Kasumi-1 (cell line): ENCODE measurements at regions not wholly inside any gene's neighbourhood (a gene's known extent, or its start where the extent isn't known, plus 50 kb on each side); places are given as distances from the start of the nearest gene placed in this dataset.
"Not testable (repeated sequence)": the region's sequence is repeated elsewhere in the genome, so short reads cannot be mapped to it uniquely, and the experiment has no call there.

Experiments used
- DNase-seq, 2 experiments: peaks; one replicate each; lab custom pipeline; 2025; lab: John Stamatoyannopoulos, UW

GRCh38 chr9:106106396-106106795 lies 412.1 kb downstream of the TMEM38B start:
- no peak for DNase-seq

GRCh38 chr9:106107716-106108115 lies 413.4 kb downstream of the TMEM38B start:
- no peak for DNase-seq

- not testable (repeated sequence) for DNase-seq
Measured at GRCh38 chr9:106109706-106110105, 415.4 kb downstream of the TMEM38B start.

GRCh38 chr9:106110483-106110882 lies 416.1 kb downstream of the TMEM38B start:
- DNase-seq = no peak

GRCh38 chr9:106111039-106111730 lies 416.8 kb downstream of the TMEM38B start:
- peak; percentile 55 to 57 for DNase-seq

GRCh38 chr9:106112935-106113334 lies 418.6 kb downstream of the TMEM38B start:
- peak in 1 of 2 experiments; percentile 9 for DNase-seq

- DNase-seq = no peak
Measured at GRCh38 chr9:106119176-106119575, 424.8 kb downstream of the TMEM38B start.

GRCh38 chr9:106120071-106120470 lies 425.7 kb downstream of the TMEM38B start:
- no peak for DNase-seq

GRCh38 chr9:106127776-106128175 lies 433.4 kb downstream of the TMEM38B start:
- DNase-seq = no peak

- no peak for DNase-seq
Measured at GRCh38 chr9:106130374-106130773, 436.0 kb downstream of the TMEM38B start.

- no peak for DNase-seq
Measured at GRCh38 chr9:106143781-106144180, 449.4 kb downstream of the TMEM38B start.

- DNase-seq = no peak
Measured at GRCh38 chr9:106146066-106146840, 451.9 kb downstream of the TMEM38B start.

- no peak for DNase-seq
Measured at GRCh38 chr9:106146886-106147285, 452.5 kb downstream of the TMEM38B start.

GRCh38 chr9:106149956-106150355 lies 455.6 kb downstream of the TMEM38B start:
- DNase-seq = no peak

- peak; percentile 85 for DNase-seq
Measured at GRCh38 chr9:106156465-106156864, 462.1 kb downstream of the TMEM38B start.

- DNase-seq = no peak
Measured at GRCh38 chr9:106172265-106172664, 477.9 kb downstream of the TMEM38B start.

GRCh38 chr9:106174346-106174745 lies 480.0 kb downstream of the TMEM38B start:
- DNase-seq = no peak

GRCh38 chr9:106177216-106177615 lies 482.9 kb downstream of the TMEM38B start:
- DNase-seq = no peak

- no peak for DNase-seq
Measured at GRCh38 chr9:106179191-106179590, 484.9 kb downstream of the TMEM38B start.

GRCh38 chr9:106203815-106204516 lies 509.6 kb downstream of the TMEM38B start:
- DNase-seq = not testable (repeated sequence)

- DNase-seq = no peak
Measured at GRCh38 chr9:106207298-106207697, 513.0 kb downstream of the TMEM38B start.

GRCh38 chr9:106218427-106218826 lies 524.1 kb downstream of the TMEM38B start:
- DNase-seq = peak in 1 of 2 experiments; percentile 17

- no peak for DNase-seq
Measured at GRCh38 chr9:106218854-106219253, 524.5 kb downstream of the TMEM38B start.
